H1 (cell line): ENCODE measurements at regions not wholly inside any gene's neighbourhood (a gene's known extent, or its start where the extent isn't known, plus 50 kb on each side); places are given as distances from the start of the nearest gene placed in this dataset.
A peak's percentile ranks its signal among the peaks of the same experiment; 100 is the strongest.

Experiments
- CTCF ChIA-PET: fragments of 300-600 bp; sonication (Branson Sonifier 250); formaldehyde crosslinking; loops from one replicate; lab custom pipeline; 2021; ENCODE audit not compliant: partially characterized antibody; lab: Charles Lee
- POLR2A ChIA-PET: fragments of 300-600 bp; sonication (Branson Sonifier 250); formaldehyde crosslinking; loops from one replicate; lab custom pipeline; 2021; ENCODE audit warnings: inconsistent platforms; ENCODE audit not compliant: partially characterized antibody; lab: Charles Lee
- DNase-seq, 2 experiments: peaks; one replicate each; pipeline versions ENCODE4 v3.0.0 to v3.0.0-alpha.2; 2010 to 2022; ENCODE audit warnings: low spot score in 2 of 2, low read depth in 1 of 2, mixed read lengths in 1 of 2
- FAIRE-seq: peaks from 2 replicates; lab custom pipeline; 2011; peaks lifted over from hg19 to GRCh38; lab: Jason Lieb, UNC
- H2AFZ ChIP-seq: 2 replicates; pipeline ENCODE4 v1.8.1; 2012; ENCODE audit warnings: low read length, inconsistent platforms
- H2AK5ac ChIP-seq: 2 replicates; pipeline ENCODE4 v1.6.1; 2013; ENCODE audit warnings: low read depth, low read length
- H2BK120ac ChIP-seq: replicated peaks from 2 replicates; pipeline ENCODE3; 2013; ENCODE audit warnings: low read depth, low read length, inconsistent platforms
- H2BK12ac ChIP-seq: 2 replicates; pipeline ENCODE4 v1.6.1; 2013; ENCODE audit warnings: low read depth, low read length
- H2BK15ac ChIP-seq: 2 replicates; pipeline ENCODE4 v1.6.1; 2013; ENCODE audit warnings: low read length
- H2BK20ac ChIP-seq: 2 replicates; pipeline ENCODE4 v1.6.1; 2013; ENCODE audit warnings: low read length
- H2BK5ac ChIP-seq: 2 replicates; pipeline ENCODE4 v1.6.1; 2013; ENCODE audit warnings: low read depth, low read length
- H3K14ac ChIP-seq: 2 replicates; pipeline ENCODE4 v1.6.1; 2013; ENCODE audit warnings: inconsistent platforms; ENCODE audit not compliant: insufficient read length
- H3K18ac ChIP-seq: 2 replicates; pipeline ENCODE4 v1.6.1; 2013; ENCODE audit warnings: low read length; ENCODE audit errors: extremely low read depth
- H3K23ac ChIP-seq: 2 replicates; pipeline ENCODE4 v1.6.1; 2013; ENCODE audit warnings: inconsistent platforms; ENCODE audit not compliant: insufficient read length
- H3K23me2 ChIP-seq: 2 replicates; pipeline ENCODE4 v1.6.1; 2013; ENCODE audit warnings: low read depth, low read length
- H3K27ac ChIP-seq: 2 replicates; pipeline ENCODE4 v1.6.1; 2011; ENCODE audit warnings: low read depth, low read length, inconsistent platforms
- H3K27me3 ChIP-seq, 4 experiments: replicated peaks in 1 of 4; 1 replicate in 1 of 4; 2 replicates in 3 of 4; pipeline versions ENCODE4 v1.6.1 to v1.8.1; 2011 to 2013; ENCODE audit warnings: low read length in 3 of 4, mild to moderate bottlenecking in 3 of 4, inconsistent platforms in 2 of 4, mixed read lengths in 2 of 4, moderate library complexity in 1 of 4; ENCODE audit not compliant: control insufficient read depth in 3 of 4, insufficient read depth in 3 of 4; ENCODE audit errors: extremely low read depth in 1 of 4
- H3K36me3 ChIP-seq, 4 experiments: 2 replicates each; pipeline versions ENCODE4 v1.6.1 to v1.8.1; 2011 to 2013; ENCODE audit warnings: mild to moderate bottlenecking in 4 of 4, low read length in 3 of 4, moderate library complexity in 2 of 4, control low read depth in 1 of 4, inconsistent platforms in 1 of 4; ENCODE audit not compliant: insufficient read depth in 4 of 4, control insufficient read depth in 2 of 4
- H3K4ac ChIP-seq: replicated peaks from 2 replicates; pipeline ENCODE3; 2013; ENCODE audit warnings: low read length, low read depth, mixed read lengths, inconsistent platforms; ENCODE audit not compliant: insufficient read length
- H3K4me1 ChIP-seq, 4 experiments: replicated peaks in 1 of 4; 1 replicate in 1 of 4; 2 replicates in 3 of 4; pipeline versions ENCODE4 v1.6.1 to v1.8.1; 2011 to 2013; ENCODE audit warnings: low read length in 3 of 4, inconsistent platforms in 2 of 4, mixed read lengths in 1 of 4; ENCODE audit not compliant: insufficient read depth in 4 of 4, control insufficient read depth in 3 of 4
- H3K4me2 ChIP-seq, 2 experiments: 2 replicates each; pipeline versions ENCODE4 v1.6.1 to v1.8.1; 2011 to 2013; ENCODE audit warnings: low read depth in 2 of 2, low read length in 2 of 2, control low read depth in 1 of 2, inconsistent platforms in 1 of 2, mild to moderate bottlenecking in 1 of 2; ENCODE audit not compliant: insufficient read depth in 1 of 2
- H3K4me3 ChIP-seq, 4 experiments: fragments of 200-600, 300-600 bp in 1 of 4; sonication (generic), shearing (Covaris generic), sonication (Bioruptor Twin) in 1 of 4; 2 replicates each; pipeline versions ENCODE4 v1.5.1 to v1.8.1; 2011 to 2016; ENCODE audit warnings: low read length in 4 of 4, low read depth in 3 of 4, control low read depth in 2 of 4, inconsistent platforms in 2 of 4, mild to moderate bottlenecking in 2 of 4, mixed read lengths in 1 of 4, moderate library complexity in 1 of 4; ENCODE audit not compliant: insufficient read depth in 2 of 4; ENCODE audit errors: extremely low read depth in 1 of 4
- H3K56ac ChIP-seq: replicated peaks from 2 replicates; pipeline ENCODE3; 2013; ENCODE audit warnings: low read depth, mild to moderate bottlenecking, mixed read lengths, low read length, inconsistent platforms; ENCODE audit not compliant: insufficient read length
- H3K79me1 ChIP-seq: 2 replicates; pipeline ENCODE4 v1.6.1; 2013; ENCODE audit warnings: low read depth, low read length, control low read depth
- H3K79me2 ChIP-seq, 2 experiments: 2 replicates each; pipeline versions ENCODE4 v1.6.1 to v1.8.1; 2012 to 2013; ENCODE audit warnings: low read length in 2 of 2, mild to moderate bottlenecking in 2 of 2, inconsistent platforms in 1 of 2; ENCODE audit not compliant: insufficient read depth in 2 of 2, control insufficient read depth in 1 of 2
- H3K9ac ChIP-seq, 4 experiments: replicated peaks in 1 of 4; 1 replicate in 1 of 4; 2 replicates in 3 of 4; pipeline versions ENCODE4 v1.6.1 to v1.8.1; 2011 to 2013; ENCODE audit warnings: low read depth in 3 of 4, low read length in 3 of 4, control low read depth in 2 of 4, mild to moderate bottlenecking in 2 of 4, moderate library complexity in 2 of 4, inconsistent platforms in 1 of 4; ENCODE audit errors: extremely low read depth in 1 of 4
- H3K9me3 ChIP-seq, 2 experiments: 2 replicates each; pipeline versions ENCODE4 v1.6.1 to v1.8.1; 2012 to 2013; ENCODE audit warnings: mild to moderate bottlenecking in 2 of 2, moderate library complexity in 2 of 2, control low read depth in 1 of 2, inconsistent platforms in 1 of 2, low read depth in 1 of 2, low read length in 1 of 2, mixed read lengths in 1 of 2; ENCODE audit not compliant: insufficient read depth in 2 of 2
- H4K20me1 ChIP-seq, 2 experiments: replicated peaks in 1 of 2; 2 replicates each; pipeline versions ENCODE3 to v1.8.1; 2011 to 2013; ENCODE audit warnings: inconsistent platforms in 2 of 2, low read length in 2 of 2, mild to moderate bottlenecking in 1 of 2; ENCODE audit not compliant: insufficient read depth in 2 of 2, control insufficient read depth in 1 of 2
- H4K5ac ChIP-seq: 2 replicates; pipeline ENCODE4 v1.6.1; 2013; ENCODE audit warnings: low read length, low read depth, mixed read lengths, inconsistent platforms; ENCODE audit not compliant: insufficient read length
- H4K8ac ChIP-seq: 2 replicates; pipeline ENCODE4 v1.8.0; 2013; ENCODE audit warnings: mild to moderate bottlenecking, moderate library complexity, low read length, inconsistent platforms; ENCODE audit not compliant: insufficient read depth; ENCODE audit errors: extremely low read depth
- H4K91ac ChIP-seq: replicated peaks from 2 replicates; pipeline ENCODE3; 2013; ENCODE audit warnings: low read length, mixed read lengths, inconsistent platforms; ENCODE audit not compliant: insufficient read length
- CEBPB ChIP-seq: IDR thresholded peaks from 2 replicates; pipeline ENCODE4 v1.6.1; 2012; ENCODE audit warnings: low read depth, low read length
- EGR1 ChIP-seq: IDR thresholded peaks from 2 replicates; pipeline ENCODE4 v1.6.1; 2011; ENCODE audit warnings: low read depth, low read length, borderline replicate concordance
- HDAC2 ChIP-seq, 2 experiments: fragments of 300-600 bp in 1 of 2; sonication (generic) in 1 of 2; IDR thresholded peaks; 2 replicates each; pipeline ENCODE4 v1.6.1; 2011 to 2012; ENCODE audit warnings: low read depth in 2 of 2, low read length in 2 of 2, mild to moderate bottlenecking in 2 of 2, moderate library complexity in 2 of 2, borderline replicate concordance in 1 of 2, inconsistent platforms in 1 of 2
- KDM1A ChIP-seq: fragments of 200-600, 300-600 bp; sonication (generic); IDR thresholded peaks from 2 replicates; pipeline ENCODE4 v1.7.1; 2016; ENCODE audit warnings: mild to moderate bottlenecking, low read length, borderline replicate concordance
- TEAD4 ChIP-seq: IDR thresholded peaks from 2 replicates; pipeline ENCODE4 v1.6.1; 2012; ENCODE audit warnings: low read depth, low read length, inconsistent platforms, mixed read lengths
- WGBS, 2 experiments: shearing (Covaris generic) in 1 of 2; methylation state at CpG; one replicate each; pipeline versions ENCODE4 v1.1.6 to v1.1.7; 2013 to 2015; ENCODE audit warnings: low lambda C conversion rate in 2 of 2, mixed read lengths in 2 of 2, inconsistent platforms in 1 of 2, low coverage in 1 of 2, missing lambda C conversion rate in 1 of 2; ENCODE audit not compliant: insufficient replicate concordance in 2 of 2, insufficient coverage in 1 of 2, insufficient read length in 1 of 2; ENCODE audit errors: extremely low coverage in 1 of 2, missing lambda C conversion rate in 1 of 2; 5-methylcytosine and 5-hydroxymethylcytosine counted together

GRCh38 chr18:77737405-77737804 lies 487.8 kb downstream of the GALR1 start:
- Histone ChIP-seq H3K23me2 (no peaks in the 10 kb centered on the region), H3K4me3 (no peak overlapping the region), H3K18ac (no peak overlapping the region), H3K27ac (no peak overlapping the region), H3K14ac (no peak overlapping the region), H2BK20ac (no peak overlapping the region), H2AFZ (no peak overlapping the region), H3K27me3 (no peaks in the 10 kb centered on the region), H3K4me2 (no peak overlapping the region), H3K79me2 (no peaks in the 10 kb centered on the region), H3K56ac (no peak overlapping the region), H3K4me1 (peaks cover 0 to 4% (median 0%) of the 10 kb centered on the region in 4 experiments; a peak in 3 of 7 replicates), H2AK5ac (no peak overlapping the region), H3K9ac (no peak overlapping the region), H3K4ac (no peak overlapping the region), H2BK120ac (no peak overlapping the region), H4K20me1 (no peaks in the 10 kb centered on the region), H3K9me3 (no peaks in the 10 kb centered on the region), H3K36me3 (no peaks in the 10 kb centered on the region), H4K91ac (no peak overlapping the region), H4K8ac (no peak overlapping the region), H2BK12ac (no peak overlapping the region), H2BK5ac (no peak overlapping the region), H3K23ac (no peak overlapping the region), H2BK15ac (no peak overlapping the region), H3K79me1 (no peaks in the 10 kb centered on the region), H4K5ac (no peak overlapping the region)
- no peak for DNase-seq
- CTCF ChIA-PET, result no interaction called here
- no peak for FAIRE-seq
- POLR2A ChIA-PET, result no interaction called here
- no peak for TF ChIP-seq HDAC2 (IDR thresholded peaks at IDR 0.05; ENCODE audit: borderline replicate concordance in 1 of 2, low read depth in 2 of 2, low read length in 2 of 2)
- TF ChIP-seq CEBPB, result peak; percentile 89
- no peak for TF ChIP-seq KDM1A
- no peak for TF ChIP-seq EGR1
- TF ChIP-seq TEAD4, result no peak
- 90% methylated on average over 7 of the region's 7 CpGs; no CpG with 5 or more reads in 1 of the 2 experiments for WGBS, 2 experiments
